ENCODE measurements at regions not wholly inside any gene's neighbourhood (a gene's known extent, or its start where the extent isn't known, plus 50 kb on each side); places are given as distances from the start of the nearest gene placed in this dataset.
"Not testable (repeated sequence)": the region's sequence is repeated elsewhere in the genome, so short reads cannot be mapped to it uniquely, and the experiment has no call there.

- Mint-ChIP-seq H3K36me3 (peaks cover 1% of the 10 kb centered on the region), H3K27ac (no peak overlapping the region), H3K4me3 (no peak overlapping the region), H3K27me3 (peaks cover 2% of the 10 kb centered on the region), H3K4me1 (peaks cover 10% of the 10 kb centered on the region), H3K9me3 (peaks cover 6% of the 10 kb centered on the region)
- no peak for DNase-seq (ENCODE audit: low spot score in 2 of 2)
- ATAC-seq (ENCODE audit: low read depth) = no peak
These were observed 91.2 kb upstream of the C1QTNF7 start for GRCh38 chr4:15336410-15337167.

GRCh38 chr4:15337168-15337657 lies 90.6 kb upstream of the C1QTNF7 start:
- H3K9me3 Mint-ChIP-seq; DNase-seq (ENCODE audit: low spot score in 2 of 2); H3K4me3 Mint-ChIP-seq; H3K27me3 Mint-ChIP-seq; H3K4me1 Mint-ChIP-seq; ATAC-seq (ENCODE audit: low read depth); H3K27ac Mint-ChIP-seq; H3K36me3 Mint-ChIP-seq: not testable (repeated sequence)

GRCh38 chr4:15339737-15340136 lies 88.1 kb upstream of the C1QTNF7 start:
- peaks cover 1% of the 10 kb centered on the region for H3K36me3 Mint-ChIP-seq
- H3K4me3 Mint-ChIP-seq = no peak overlapping the region
- DNase-seq (ENCODE audit: low spot score in 2 of 2) (no peak), ATAC-seq (ENCODE audit: low read depth) (no peak)
- no peak overlapping the region for H3K27ac Mint-ChIP-seq
- peaks cover 12% of the 10 kb centered on the region for H3K4me1 Mint-ChIP-seq
- H3K27me3 Mint-ChIP-seq = peaks cover 2% of the 10 kb centered on the region
- H3K9me3 Mint-ChIP-seq = peaks cover 6% of the 10 kb centered on the region

- no peak for DNase-seq (ENCODE audit: low spot score in 2 of 2)
- Mint-ChIP-seq H3K27me3 (peaks cover 2% of the 10 kb centered on the region), H3K27ac (no peak overlapping the region), H3K4me1 (peaks cover 12% of the 10 kb centered on the region), H3K4me3 (no peak overlapping the region), H3K9me3 (peaks cover 6% of the 10 kb centered on the region), H3K36me3 (peaks cover 1% of the 10 kb centered on the region)
- no peak for ATAC-seq (ENCODE audit: low read depth)
These were observed 87.5 kb upstream of the C1QTNF7 start for GRCh38 chr4:15340332-15340731.

- Mint-ChIP-seq H3K4me1 (peaks cover 12% of the 10 kb centered on the region), H3K27ac (no peak overlapping the region), H3K27me3 (peaks cover 2% of the 10 kb centered on the region), H3K9me3 (peaks cover 6% of the 10 kb centered on the region), H3K36me3 (peaks cover 1% of the 10 kb centered on the region), H3K4me3 (no peak overlapping the region)
- no peak for ATAC-seq (ENCODE audit: low read depth)
- no peak for DNase-seq (ENCODE audit: low spot score in 2 of 2)
These were observed 86.7 kb upstream of the C1QTNF7 start for GRCh38 chr4:15340902-15341732.

- Mint-ChIP-seq H3K4me1 (peaks cover 11% of the 10 kb centered on the region), H3K27me3 (peaks cover 4% of the 10 kb centered on the region), H3K4me3 (no peak overlapping the region), H3K27ac (no peak overlapping the region), H3K9me3 (peaks cover 5% of the 10 kb centered on the region), H3K36me3 (no peaks in the 10 kb centered on the region)
- DNase-seq (ENCODE audit: low spot score in 2 of 2) (no peak), ATAC-seq (ENCODE audit: low read depth) (no peak)
These were observed 86.0 kb upstream of the C1QTNF7 start for GRCh38 chr4:15341733-15342300.

GRCh38 chr4:15343000-15343399 lies 84.8 kb upstream of the C1QTNF7 start:
- H3K27me3 Mint-ChIP-seq = peaks cover 6% of the 10 kb centered on the region
- H3K4me3 Mint-ChIP-seq = no peak overlapping the region
- H3K27ac Mint-ChIP-seq = no peak overlapping the region
- H3K9me3 Mint-ChIP-seq = no peaks in the 10 kb centered on the region
- ATAC-seq (ENCODE audit: low read depth) = no peak
- H3K4me1 Mint-ChIP-seq = peaks cover 3% of the 10 kb centered on the region
- peaks cover 2% of the 10 kb centered on the region for H3K36me3 Mint-ChIP-seq
- no peak for DNase-seq (ENCODE audit: low spot score in 2 of 2)

GRCh38 chr4:15343581-15343980 lies 84.3 kb upstream of the C1QTNF7 start:
- H3K27ac Mint-ChIP-seq = no peak overlapping the region
- no peaks in the 10 kb centered on the region for H3K9me3 Mint-ChIP-seq
- ATAC-seq (ENCODE audit: low read depth) = no peak
- peaks cover 6% of the 10 kb centered on the region for H3K27me3 Mint-ChIP-seq
- no peak overlapping the region for H3K4me3 Mint-ChIP-seq
- DNase-seq (ENCODE audit: low spot score in 2 of 2) = no peak
- H3K36me3 Mint-ChIP-seq = peaks cover 2% of the 10 kb centered on the region
- peaks cover 3% of the 10 kb centered on the region for H3K4me1 Mint-ChIP-seq

- Mint-ChIP-seq H3K36me3 (peaks cover 2% of the 10 kb centered on the region), H3K9me3 (no peaks in the 10 kb centered on the region), H3K27ac (no peak overlapping the region), H3K4me1 (peaks cover 3% of the 10 kb centered on the region), H3K4me3 (no peak overlapping the region), H3K27me3 (peaks cover 6% of the 10 kb centered on the region)
- no peak for ATAC-seq (ENCODE audit: low read depth)
- DNase-seq (ENCODE audit: low spot score in 2 of 2) = no peak
These were observed 83.8 kb upstream of the C1QTNF7 start for GRCh38 chr4:15344041-15344440.

GRCh38 chr4:15345134-15345533 lies 82.7 kb upstream of the C1QTNF7 start:
- no peak overlapping the region for H3K4me3 Mint-ChIP-seq
- ATAC-seq (ENCODE audit: low read depth) (no peak), DNase-seq (ENCODE audit: low spot score in 2 of 2) (no peak)
- peaks cover 11% of the 10 kb centered on the region for H3K4me1 Mint-ChIP-seq
- H3K27ac Mint-ChIP-seq = no peak overlapping the region
- H3K9me3 Mint-ChIP-seq = peaks cover 2% of the 10 kb centered on the region
- peaks cover 3% of the 10 kb centered on the region for H3K36me3 Mint-ChIP-seq
- H3K27me3 Mint-ChIP-seq = peaks cover 10% of the 10 kb centered on the region

- Mint-ChIP-seq H3K27me3 (peaks cover 12% of the 10 kb centered on the region), H3K4me3 (no peak overlapping the region), H3K27ac (no peak overlapping the region), H3K4me1 (peaks cover 11% of the 10 kb centered on the region), H3K36me3 (peaks cover 3% of the 10 kb centered on the region), H3K9me3 (peaks cover 2% of the 10 kb centered on the region)
- DNase-seq (ENCODE audit: low spot score in 2 of 2) (no peak), ATAC-seq (ENCODE audit: low read depth) (no peak)
These were observed 79.6 kb upstream of the C1QTNF7 start for GRCh38 chr4:15348236-15348635.

GRCh38 chr4:15348695-15349094 lies 79.1 kb upstream of the C1QTNF7 start:
- Mint-ChIP-seq H3K36me3 (peaks cover 3% of the 10 kb centered on the region), H3K27me3 (peaks cover 12% of the 10 kb centered on the region), H3K4me1 (peaks cover 11% of the 10 kb centered on the region), H3K9me3 (peaks cover 2% of the 10 kb centered on the region), H3K4me3 (no peak overlapping the region), H3K27ac (no peak overlapping the region)
- DNase-seq (ENCODE audit: low spot score in 2 of 2) (no peak), ATAC-seq (ENCODE audit: low read depth) (no peak)

- peak; percentile 46 for ATAC-seq (ENCODE audit: low read depth)
- peak overlapping the region; percentile 38 for H3K4me3 Mint-ChIP-seq
- peaks cover 2% of the 10 kb centered on the region for H3K9me3 Mint-ChIP-seq
- H3K36me3 Mint-ChIP-seq = peaks cover 3% of the 10 kb centered on the region
- no peak for DNase-seq (ENCODE audit: low spot score in 2 of 2)
- H3K4me1 Mint-ChIP-seq = peaks cover 14% of the 10 kb centered on the region
- H3K27me3 Mint-ChIP-seq = peaks cover 10% of the 10 kb centered on the region
- H3K27ac Mint-ChIP-seq = peak overlapping the region; percentile 46
These were observed 78.3 kb upstream of the C1QTNF7 start for GRCh38 chr4:15349531-15349935.

- peaks cover 15% of the 10 kb centered on the region for H3K4me1 Mint-ChIP-seq
- DNase-seq (ENCODE audit: low spot score in 2 of 2) (no peak), ATAC-seq (ENCODE audit: low read depth) (no peak)
- peaks cover 3% of the 10 kb centered on the region for H3K36me3 Mint-ChIP-seq
- H3K4me3 Mint-ChIP-seq = peak overlapping the region; percentile 38
- peak overlapping the region; percentile 46 for H3K27ac Mint-ChIP-seq
- H3K27me3 Mint-ChIP-seq = peaks cover 10% of the 10 kb centered on the region
- H3K9me3 Mint-ChIP-seq = peaks cover 2% of the 10 kb centered on the region
These were observed 77.9 kb upstream of the C1QTNF7 start for GRCh38 chr4:15349965-15350364.
